ENCODE measurements at regions not wholly inside any gene's neighbourhood (a gene's known extent, or its start where the extent isn't known, plus 50 kb on each side); places are given as distances from the start of the nearest gene placed in this dataset.
"Not testable (repeated sequence)": the region's sequence is repeated elsewhere in the genome, so short reads cannot be mapped to it uniquely, and the experiment has no call there.

- FAIRE-seq (no peak), DNase-seq (ENCODE audit: low read depth) (no peak)
- Histone ChIP-seq H3K9ac (ENCODE audit: low read length) (no peak overlapping the region), H3K79me2 (ENCODE audit: insufficient read depth, low read length) (no peaks in the 10 kb centered on the region), H3K27me3 (ENCODE audit: insufficient read depth, low read length) (no peaks in the 10 kb centered on the region), H4K20me1 (ENCODE audit: insufficient read depth, low read length) (no peaks in the 10 kb centered on the region), H3K27ac (ENCODE audit: low read depth, low read length) (no peak overlapping the region), H2AFZ (ENCODE audit: low read depth, low read length) (no peak overlapping the region), H3K4me3 (ENCODE audit: insufficient read depth, low read depth, low read length) (no peak overlapping the region), H3K9me3 (ENCODE audit: insufficient read depth, low read depth, low read length) (no peaks in the 10 kb centered on the region), H3K4me1 (ENCODE audit: insufficient read depth, low read length) (no peaks in the 10 kb centered on the region), H3K4me2 (ENCODE audit: low read length) (no peak overlapping the region), H3K36me3 (ENCODE audit: insufficient read depth, low read length) (no peaks in the 10 kb centered on the region)
- TF ChIP-seq EZH2 (IDR thresholded peaks at IDR 0.05; ENCODE audit: insufficient read depth, low read length) (no peak), CTCF (IDR thresholded peaks at IDR 0.05; ENCODE audit: insufficient read depth, low read depth, low read length) (no peak)
- peaks cover 8% of the 10 kb centered on the region for H3K9me3 Mint-ChIP-seq (ENCODE audit: unreplicated experiment)
- no peak overlapping the region for H3K27ac Mint-ChIP-seq (ENCODE audit: unreplicated experiment)
- H3K27me3 Mint-ChIP-seq (ENCODE audit: low read depth, unreplicated experiment), result no peaks in the 10 kb centered on the region
- no peak overlapping the region for H3K4me3 Mint-ChIP-seq (ENCODE audit: unreplicated experiment)
- H3K4me1 Mint-ChIP-seq (ENCODE audit: low read depth, unreplicated experiment), result peaks cover 15% of the 10 kb centered on the region
- H3K36me3 Mint-ChIP-seq (ENCODE audit: low read depth, unreplicated experiment), result no peaks in the 10 kb centered on the region
These were observed 122.2 kb upstream of the ZEB2 start for GRCh38 chr2:144642131-144642530.

GRCh38 chr2:144638250-144638649, 118.3 kb upstream of the ZEB2 start:
- H3K27me3 Mint-ChIP-seq (ENCODE audit: low read depth, unreplicated experiment); H3K27ac Mint-ChIP-seq (ENCODE audit: unreplicated experiment); H3K79me2 ChIP-seq (ENCODE audit: insufficient read depth, low read length); H3K9me3 ChIP-seq (ENCODE audit: insufficient read depth, low read depth, low read length); H3K4me3 Mint-ChIP-seq (ENCODE audit: unreplicated experiment); H3K36me3 Mint-ChIP-seq (ENCODE audit: low read depth, unreplicated experiment); H4K20me1 ChIP-seq (ENCODE audit: insufficient read depth, low read length); H3K4me2 ChIP-seq (ENCODE audit: low read length); H2AFZ ChIP-seq (ENCODE audit: low read depth, low read length); H3K27ac ChIP-seq (ENCODE audit: low read depth, low read length); H3K36me3 ChIP-seq (ENCODE audit: insufficient read depth, low read length); FAIRE-seq; H3K27me3 ChIP-seq (ENCODE audit: insufficient read depth, low read length); DNase-seq (ENCODE audit: low read depth); H3K4me3 ChIP-seq (ENCODE audit: insufficient read depth, low read depth, low read length); H3K4me1 ChIP-seq (ENCODE audit: insufficient read depth, low read length); H3K4me1 Mint-ChIP-seq (ENCODE audit: low read depth, unreplicated experiment); H3K9ac ChIP-seq (ENCODE audit: low read length): not testable (repeated sequence)
- H3K9me3 Mint-ChIP-seq (ENCODE audit: unreplicated experiment), result peaks cover 25% of the 10 kb centered on the region

- not testable (repeated sequence) for H4K20me1 ChIP-seq (ENCODE audit: insufficient read depth, low read length); H3K4me1 Mint-ChIP-seq (ENCODE audit: low read depth, unreplicated experiment); DNase-seq (ENCODE audit: low read depth); H3K27ac ChIP-seq (ENCODE audit: low read depth, low read length); H3K9me3 ChIP-seq (ENCODE audit: insufficient read depth, low read depth, low read length); H3K4me3 Mint-ChIP-seq (ENCODE audit: unreplicated experiment); H3K36me3 ChIP-seq (ENCODE audit: insufficient read depth, low read length); H3K4me3 ChIP-seq (ENCODE audit: insufficient read depth, low read depth, low read length); H3K4me2 ChIP-seq (ENCODE audit: low read length); H3K9ac ChIP-seq (ENCODE audit: low read length); FAIRE-seq; H3K79me2 ChIP-seq (ENCODE audit: insufficient read depth, low read length); H2AFZ ChIP-seq (ENCODE audit: low read depth, low read length); H3K36me3 Mint-ChIP-seq (ENCODE audit: low read depth, unreplicated experiment); H3K4me1 ChIP-seq (ENCODE audit: insufficient read depth, low read length); H3K27ac Mint-ChIP-seq (ENCODE audit: unreplicated experiment); H3K27me3 ChIP-seq (ENCODE audit: insufficient read depth, low read length); H3K27me3 Mint-ChIP-seq (ENCODE audit: low read depth, unreplicated experiment)
- H3K9me3 Mint-ChIP-seq (ENCODE audit: unreplicated experiment), result peaks cover 25% of the 10 kb centered on the region
These were observed 116.9 kb upstream of the ZEB2 start for GRCh38 chr2:144636860-144637259.

- Histone ChIP-seq H3K4me2 (ENCODE audit: low read length) (no peak overlapping the region), H3K27ac (ENCODE audit: low read depth, low read length) (no peak overlapping the region), H3K36me3 (ENCODE audit: insufficient read depth, low read length) (no peaks in the 10 kb centered on the region), H3K9me3 (ENCODE audit: insufficient read depth, low read depth, low read length) (no peaks in the 10 kb centered on the region), H2AFZ (ENCODE audit: low read depth, low read length) (no peak overlapping the region), H3K79me2 (ENCODE audit: insufficient read depth, low read length) (no peaks in the 10 kb centered on the region), H3K27me3 (ENCODE audit: insufficient read depth, low read length) (no peaks in the 10 kb centered on the region), H3K4me1 (ENCODE audit: insufficient read depth, low read length) (no peaks in the 10 kb centered on the region), H3K4me3 (ENCODE audit: insufficient read depth, low read depth, low read length) (no peak overlapping the region), H4K20me1 (ENCODE audit: insufficient read depth, low read length) (no peaks in the 10 kb centered on the region), H3K9ac (ENCODE audit: low read length) (no peak overlapping the region)
- DNase-seq (ENCODE audit: low read depth) (no peak), FAIRE-seq (no peak)
- Mint-ChIP-seq H3K27me3 (ENCODE audit: low read depth, unreplicated experiment) (no peaks in the 10 kb centered on the region), H3K4me1 (ENCODE audit: low read depth, unreplicated experiment) (peaks cover 7% of the 10 kb centered on the region), H3K36me3 (ENCODE audit: low read depth, unreplicated experiment) (no peaks in the 10 kb centered on the region), H3K9me3 (ENCODE audit: unreplicated experiment) (peaks cover 20% of the 10 kb centered on the region), H3K27ac (ENCODE audit: unreplicated experiment) (no peak overlapping the region), H3K4me3 (ENCODE audit: unreplicated experiment) (no peak overlapping the region)
- TF ChIP-seq EZH2 (IDR thresholded peaks at IDR 0.05; ENCODE audit: insufficient read depth, low read length) (no peak), CTCF (IDR thresholded peaks at IDR 0.05; ENCODE audit: insufficient read depth, low read depth, low read length) (no peak)
These were observed 112.9 kb upstream of the ZEB2 start for GRCh38 chr2:144632809-144633208.

Data from astrocyte (in vitro differentiated cells and primary cell).